HEK293 (cell line): ENCODE measurements at regions not wholly inside any gene's neighbourhood (a gene's known extent, or its start where the extent isn't known, plus 50 kb on each side); places are given as distances from the start of the nearest gene placed in this dataset.

Source experiments
- CTCF ChIA-PET: fragments of 350-600 bp; formaldehyde crosslinking; extraction: SDS; loops from one replicate; lab custom pipeline; 2021; ENCODE audit warnings: antibody characterized with exemption; lab: Yijun Ruan, JAX
- POLR2A ChIA-PET: fragments of 300-600 bp; formaldehyde crosslinking; extraction: SDS; loops from one replicate; lab custom pipeline; 2020; ENCODE audit warnings: antibody characterized with exemption, inconsistent platforms; lab: Yijun Ruan, JAX
- H3K27ac ChIP-seq: fragments of 200-500 bp; sonication (Bioruptor generic); 2 replicates; pipeline ENCODE4 v1.5.1; 2014; ENCODE audit warnings: low read depth, low read length, control low read depth, inconsistent platforms; ENCODE audit errors: extremely low read depth
- H3K36me3 ChIP-seq, 2 experiments: fragments of 200-500 bp in 1 of 2; sonication (Bioruptor generic) in 1 of 2; 1 replicate in 1 of 2; 2 replicates in 1 of 2; pipeline ENCODE4 v1.5.1; 2014 to 2017; ENCODE audit warnings: inconsistent platforms in 2 of 2, low read length in 2 of 2; ENCODE audit not compliant: control insufficient read depth in 2 of 2, insufficient read depth in 1 of 2
- H3K4me1 ChIP-seq: fragments of 200-500 bp; sonication (Bioruptor generic); 2 replicates; pipeline ENCODE4 v1.5.1; 2014; ENCODE audit warnings: mild to moderate bottlenecking, low read length, inconsistent platforms; ENCODE audit not compliant: control insufficient read depth, insufficient read depth
- H3K4me3 ChIP-seq: 2 replicates; pipeline ENCODE4 v1.5.1; 2011; ENCODE audit warnings: low read depth, mild to moderate bottlenecking, control low read depth, low read length, moderate library complexity
- H3K9me3 ChIP-seq: fragments of 200-500 bp; sonication (Bioruptor generic); 2 replicates; pipeline ENCODE4 v1.5.1; 2014; ENCODE audit warnings: low read depth, low read length, inconsistent platforms; ENCODE audit not compliant: control insufficient read depth, insufficient read depth
- ATF2 ChIP-seq: fragments of 450-650 bp; formaldehyde crosslinking; IDR thresholded peaks from 2 replicates; pipeline ENCODE4 v1.5.1; 2016; ENCODE audit warnings: missing biosample characterization, missing genetic modification characterization, low read depth
- GLI2 ChIP-seq: fragments of 450-650 bp; formaldehyde crosslinking; IDR thresholded peaks from 2 replicates; pipeline ENCODE4; 2017; ENCODE audit warnings: missing biosample characterization, missing genetic modification characterization, low read depth, borderline replicate concordance
- GLIS2 ChIP-seq: fragments of 450-650 bp; formaldehyde crosslinking; IDR thresholded peaks from 2 replicates; pipeline ENCODE4 v1.5.1; 2016; ENCODE audit warnings: missing biosample characterization, missing genetic modification characterization
- MZF1 ChIP-seq: fragments of 450-650 bp; formaldehyde crosslinking; IDR thresholded peaks from 2 replicates; pipeline ENCODE4 v1.5.1; 2017; ENCODE audit warnings: missing biosample characterization, missing genetic modification characterization, borderline replicate concordance
- TRIM28 ChIP-seq: IDR thresholded peaks from 2 replicates; pipeline ENCODE4 v1.6.1; 2011; ENCODE audit warnings: low read length, control low read depth, borderline replicate concordance
- YY1 ChIP-seq: fragments of 450-650 bp; formaldehyde crosslinking; IDR thresholded peaks from 2 replicates; pipeline ENCODE4 v1.5.1; 2018; ENCODE audit warnings: missing biosample characterization, missing genetic modification characterization
- ZBTB10 ChIP-seq: fragments of 450-650 bp; formaldehyde crosslinking; IDR thresholded peaks from 2 replicates; pipeline ENCODE4 v1.5.1; 2016; ENCODE audit warnings: missing biosample characterization, missing genetic modification characterization
- ZBTB49 ChIP-seq: fragments of 450-650 bp; formaldehyde crosslinking; IDR thresholded peaks from 2 replicates; pipeline ENCODE4 v1.5.1; 2016; ENCODE audit warnings: missing biosample characterization, missing genetic modification characterization, low read depth
- ZNF148 ChIP-seq: fragments of 450-650 bp; formaldehyde crosslinking; IDR thresholded peaks from 2 replicates; pipeline ENCODE4 v1.5.0; 2017; ENCODE audit warnings: missing biosample characterization, missing genetic modification characterization, borderline replicate concordance
- ZNF169 ChIP-seq: fragments of 450-650 bp; formaldehyde crosslinking; IDR thresholded peaks from 2 replicates; pipeline ENCODE4 v1.5.1; 2016; ENCODE audit warnings: missing biosample characterization, missing genetic modification characterization
- ZNF202 ChIP-seq: fragments of 450-650 bp; formaldehyde crosslinking; IDR thresholded peaks from 2 replicates; pipeline ENCODE4 v1.5.1; 2016; ENCODE audit warnings: missing biosample characterization, missing genetic modification characterization, borderline replicate concordance
- ZNF248 ChIP-seq: fragments of 450-650 bp; formaldehyde crosslinking; IDR thresholded peaks from 2 replicates; pipeline ENCODE4 v1.5.1; 2017; ENCODE audit warnings: missing biosample characterization, missing genetic modification characterization
- ZNF311 ChIP-seq: fragments of 450-650 bp; formaldehyde crosslinking; IDR thresholded peaks from 2 replicates; pipeline ENCODE4 v1.5.1; 2017; ENCODE audit warnings: missing biosample characterization, missing genetic modification characterization, borderline replicate concordance
- ZNF350 ChIP-seq: fragments of 450-650 bp; formaldehyde crosslinking; IDR thresholded peaks from 2 replicates; pipeline ENCODE4 v1.5.0; 2017; ENCODE audit warnings: missing biosample characterization, mild to moderate bottlenecking, missing genetic modification characterization
- ZNF404 ChIP-seq: fragments of 450-650 bp; formaldehyde crosslinking; IDR thresholded peaks from 2 replicates; pipeline ENCODE4 v1.5.1; 2017; ENCODE audit warnings: missing biosample characterization, missing genetic modification characterization
- ZNF423 ChIP-seq: fragments of 450-650 bp; formaldehyde crosslinking; IDR thresholded peaks from 2 replicates; pipeline ENCODE4 v1.5.1; 2016; ENCODE audit warnings: missing biosample characterization, missing genetic modification characterization
- ZNF501 ChIP-seq: fragments of 450-650 bp; formaldehyde crosslinking; IDR thresholded peaks from 2 replicates; pipeline ENCODE4 v1.5.1; 2016; ENCODE audit warnings: missing biosample characterization, missing genetic modification characterization
- ZNF513 ChIP-seq: fragments of 450-650 bp; IDR thresholded peaks from 2 replicates; pipeline ENCODE4 v1.5.1; 2018; ENCODE audit warnings: missing biosample characterization, missing genetic modification characterization
- ZNF521 ChIP-seq: fragments of 450-650 bp; formaldehyde crosslinking; IDR thresholded peaks from 2 replicates; pipeline ENCODE4 v1.5.1; 2017; ENCODE audit warnings: missing biosample characterization, mild to moderate bottlenecking, missing genetic modification characterization
- ZNF555 ChIP-seq: fragments of 450-650 bp; formaldehyde crosslinking; conservative IDR thresholded peaks from 2 replicates; pipeline ENCODE4 v1.5.1; 2017; ENCODE audit warnings: missing biosample characterization, mild to moderate bottlenecking, missing genetic modification characterization, inconsistent platforms
- ZNF747 ChIP-seq: fragments of 450-650 bp; formaldehyde crosslinking; IDR thresholded peaks from 2 replicates; pipeline ENCODE4 v1.5.1; 2016; ENCODE audit warnings: missing biosample characterization, missing genetic modification characterization
- ZNF777 ChIP-seq: fragments of 450-650 bp; formaldehyde crosslinking; IDR thresholded peaks from 2 replicates; pipeline ENCODE4 v1.5.1; 2017; ENCODE audit warnings: missing biosample characterization, missing genetic modification characterization, borderline replicate concordance
- ZNF792 ChIP-seq: fragments of 450-650 bp; formaldehyde crosslinking; IDR thresholded peaks from 2 replicates; pipeline ENCODE4 v1.5.1; 2016; ENCODE audit warnings: missing biosample characterization, missing genetic modification characterization
- ZNF830 ChIP-seq: fragments of 450-650 bp; IDR thresholded peaks from 2 replicates; pipeline ENCODE4 v1.5.0; 2018; ENCODE audit warnings: missing biosample characterization, missing genetic modification characterization, low read depth, mild to moderate bottlenecking, moderate library complexity
- ZSCAN18 ChIP-seq: fragments of 450-650 bp; formaldehyde crosslinking; IDR thresholded peaks from 2 replicates; pipeline ENCODE4 v1.5.1; 2016; ENCODE audit warnings: missing biosample characterization, missing genetic modification characterization

GRCh38 chr10:44196336-44196735 is 188.6 kb downstream of the CXCL12 start:
- Histone ChIP-seq H3K9me3 (no peaks in the 10 kb centered on the region), H3K4me1 (peaks cover 11% of the 10 kb centered on the region), H3K36me3 (no peaks in the 10 kb centered on the region), H3K4me3 (no peak overlapping the region), H3K27ac (no peak overlapping the region; the same call in 1 of the 2 replicates)
- ChIA-PET CTCF (interaction anchor here (0.5 to 0.6 kb wide), 2 partner anchors 14 to 17 kb away, joined by 3 read pairs; no protein-coding TSS in a partner anchor), POLR2A (no interaction called here)
- TF ChIP-seq ZNF792 (tag by site-specific recombination) (no peak), ZNF248 (no peak), ZNF777 (no peak), TRIM28 (no peak), ZNF404 (tag by site-specific recombination) (no peak), ZSCAN18 (tag by site-specific recombination) (no peak), MZF1 (tag by site-specific recombination) (no peak), ZNF521 (tag by site-specific recombination) (no peak), ZNF423 (tag by site-specific recombination) (no peak), ZNF311 (tag by site-specific recombination) (no peak), ZNF202 (tag by site-specific recombination) (no peak), YY1 (tag by site-specific recombination) (no peak), ZBTB49 (tag by site-specific recombination) (no peak), ZNF555 (no peak), ZNF501 (tag by site-specific recombination) (no peak), ZNF169 (tag by site-specific recombination) (no peak), GLI2 (tag by site-specific recombination) (no peak)

GRCh38 chr10:44196008-44196320 is 188.9 kb downstream of the CXCL12 start:
- Histone ChIP-seq H3K36me3 (no peaks in the 10 kb centered on the region), H3K9me3 (no peaks in the 10 kb centered on the region), H3K4me3 (no peak overlapping the region), H3K4me1 (peaks cover 11% of the 10 kb centered on the region), H3K27ac (no peak overlapping the region; the same call in 1 of the 2 replicates)
- ChIA-PET CTCF (interaction anchor here (0.5 kb wide), 1 partner anchor 14 kb away, joined by 3 read pairs; no protein-coding TSS in a partner anchor), POLR2A (no interaction called here)
- TF ChIP-seq ZNF830 (tag by site-specific recombination), result no peak
- TF ChIP-seq ZNF350, result no peak
- TF ChIP-seq ZNF747 (tag by site-specific recombination), result no peak
- TF ChIP-seq GLIS2 (tag by site-specific recombination), result no peak
- TF ChIP-seq ZNF148 (tag by site-specific recombination), result no peak
- TF ChIP-seq ZBTB10 (tag by site-specific recombination), result no peak
- TF ChIP-seq ZNF513, result no peak
- no peak for TF ChIP-seq ATF2 (tag by site-specific recombination)
